ENCODE measurements at regions not wholly inside any gene's neighbourhood (a gene's known extent, or its start where the extent isn't known, plus 50 kb on each side); places are given as distances from the start of the nearest gene placed in this dataset.

DNA sequence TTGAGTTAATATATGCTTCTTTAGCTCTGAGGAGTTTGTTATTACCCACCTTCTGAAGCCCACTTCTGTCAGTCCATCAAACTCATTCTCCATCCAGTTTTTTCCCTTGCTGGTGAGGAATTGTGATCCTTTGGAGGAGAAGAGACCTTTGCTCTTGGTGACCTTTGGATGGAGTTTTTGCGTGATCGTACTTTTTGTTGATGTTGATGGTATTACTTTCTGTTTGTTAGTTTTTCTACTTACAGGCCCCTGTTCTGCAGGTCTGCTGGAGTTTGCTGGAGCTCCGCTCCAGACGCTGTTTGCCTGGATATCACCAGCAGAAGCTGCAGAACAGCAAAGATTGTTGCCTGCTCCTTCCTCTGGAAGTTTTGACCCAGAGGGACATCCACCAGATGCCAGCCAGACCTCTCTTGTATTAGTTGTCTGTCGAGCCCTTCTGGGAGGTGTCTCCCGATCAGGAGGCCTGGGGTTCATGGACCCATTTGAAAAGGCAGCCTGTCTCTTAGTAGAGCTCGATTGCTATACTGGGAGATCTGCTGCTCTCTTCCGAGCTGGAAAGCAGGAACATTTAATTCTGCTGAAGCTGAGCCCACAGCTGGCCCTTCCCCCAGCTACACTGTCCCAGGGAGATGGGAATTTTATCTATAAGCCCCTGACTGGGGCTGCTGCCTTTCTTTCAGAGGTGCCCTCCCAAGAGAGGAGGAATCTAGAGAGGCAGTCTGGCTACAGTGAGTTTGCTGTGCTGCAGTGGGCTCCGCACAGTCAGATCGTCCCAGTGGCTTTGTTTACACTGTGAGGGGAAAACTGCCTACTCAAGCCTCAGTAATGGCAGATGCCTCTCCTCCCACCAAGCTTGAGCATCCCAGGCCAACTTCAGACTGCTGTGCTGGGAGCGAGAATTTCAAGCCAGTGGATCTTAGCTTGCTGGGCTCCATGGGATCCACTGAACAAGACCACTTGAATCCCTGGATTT is 445.5 kb downstream of the MAN2A1 start:
- no peak for DNase-seq

DNA sequence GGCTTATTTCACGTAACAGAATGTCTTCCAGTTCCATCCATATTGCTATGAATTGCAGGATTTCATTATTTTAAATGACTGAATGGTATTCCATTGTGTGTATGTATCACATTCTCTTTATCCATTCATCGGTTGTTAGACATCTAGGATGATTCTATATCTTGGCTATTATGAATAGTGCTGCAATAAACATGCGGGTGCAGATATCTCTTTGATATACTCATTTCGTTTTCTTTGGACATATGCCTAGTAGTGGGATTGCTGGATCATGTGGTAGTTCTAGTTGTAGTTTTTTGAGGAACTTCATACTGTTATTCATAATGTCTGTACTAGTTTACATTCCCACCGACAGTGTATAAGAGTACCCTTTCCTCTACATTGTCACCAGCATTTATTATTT is 460.5 kb downstream of the MAN2A1 start:
- no peak for DNase-seq

DNA sequence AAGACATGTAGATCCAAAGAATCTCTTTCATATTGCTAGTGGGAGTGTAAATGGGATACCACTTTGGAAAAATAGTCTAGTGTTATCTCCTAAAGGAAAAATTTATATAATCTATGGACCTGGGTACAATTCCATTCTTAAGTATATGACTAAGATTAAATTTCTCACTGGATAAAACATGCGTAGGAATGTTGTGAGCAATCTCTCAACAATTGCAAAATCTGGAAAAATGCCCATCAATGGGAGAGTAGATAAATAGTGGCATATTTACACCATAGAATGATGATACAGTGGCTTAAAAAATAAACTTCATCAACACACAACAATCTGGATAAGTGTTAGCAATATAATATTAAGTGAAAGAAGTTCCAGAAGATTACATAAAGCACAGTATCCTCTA is 469.5 kb downstream of the MAN2A1 start:
- DNase-seq: no peak

DNA sequence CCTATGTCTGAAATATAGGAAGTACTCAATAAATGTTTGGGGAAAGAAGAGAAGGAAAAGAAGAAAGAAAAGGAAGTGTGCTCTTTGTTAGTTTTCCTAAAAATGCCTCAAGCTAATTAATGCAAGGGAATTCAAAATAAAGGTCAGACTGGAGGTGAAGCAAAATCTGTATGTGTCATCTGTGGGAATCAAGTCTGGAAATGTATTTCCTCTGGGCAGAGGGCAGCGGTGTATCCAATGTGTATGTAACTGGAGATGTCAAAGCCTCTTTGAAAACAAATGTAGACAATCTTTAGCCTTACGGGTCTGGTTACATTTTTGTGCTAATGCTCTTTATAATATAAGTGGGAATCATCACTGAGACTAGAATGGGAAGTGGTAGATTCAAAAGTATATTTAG is 471.4 kb downstream of the MAN2A1 start:
- DNase-seq: no peak

DNA sequence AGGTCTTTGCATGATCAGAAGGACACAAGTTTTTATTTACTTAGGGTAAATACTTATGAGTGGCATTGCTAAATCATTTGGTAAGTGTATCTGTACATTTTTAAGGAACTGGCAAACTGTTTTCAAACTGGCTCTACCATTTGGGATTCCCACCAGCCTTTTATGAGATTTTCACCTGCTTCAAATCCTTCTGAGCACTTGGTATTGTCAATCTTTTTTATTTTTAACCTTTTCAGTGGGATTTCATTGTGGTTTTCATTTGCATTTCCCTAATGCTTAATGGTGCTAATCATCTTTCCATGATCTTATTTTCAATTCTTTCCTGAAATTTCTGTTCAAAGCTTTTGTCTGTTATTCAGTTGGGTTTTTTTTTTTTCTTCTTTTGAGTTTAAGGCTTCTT is 475.6 kb downstream of the MAN2A1 start:
- no peak for DNase-seq

DNA sequence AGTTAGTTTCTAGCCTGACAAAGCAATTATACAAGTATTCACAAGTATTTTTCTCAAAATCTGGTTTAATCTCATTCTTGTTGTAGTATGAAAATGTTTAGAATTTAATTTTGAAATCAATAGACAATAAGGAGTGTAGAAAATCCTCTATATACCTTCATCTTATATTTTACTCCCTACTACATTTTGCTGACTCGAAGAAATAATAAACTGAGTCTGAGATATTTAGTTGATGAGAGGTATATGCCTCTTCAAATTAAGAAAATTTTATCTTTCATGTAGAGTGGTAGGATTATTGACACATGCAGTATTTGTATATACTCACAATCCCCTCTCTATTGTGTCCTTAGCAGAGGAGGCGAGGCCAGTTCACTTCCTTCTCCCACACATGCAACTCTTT is 477.7 kb downstream of the MAN2A1 start:
- no peak for DNase-seq

DNA sequence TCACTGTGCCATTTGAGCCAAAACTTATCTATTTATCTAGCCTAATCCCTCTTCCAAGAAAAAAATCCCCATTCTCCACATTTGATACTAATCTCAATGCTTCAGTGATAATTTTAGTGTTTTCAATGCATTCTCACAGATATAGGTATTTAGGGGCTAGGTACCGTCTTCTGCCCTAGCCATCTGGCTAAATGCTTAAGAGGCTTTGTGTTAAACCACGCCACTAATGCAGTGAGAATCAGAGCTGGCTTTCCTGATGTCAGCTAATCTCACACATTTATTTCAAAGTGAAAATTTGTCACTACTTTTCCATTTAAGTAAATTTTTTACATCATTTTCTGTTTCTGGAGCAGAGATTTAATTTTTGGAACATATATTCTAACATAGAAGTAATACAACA is 479.7 kb downstream of the MAN2A1 start:
- DNase-seq: no peak

DNA sequence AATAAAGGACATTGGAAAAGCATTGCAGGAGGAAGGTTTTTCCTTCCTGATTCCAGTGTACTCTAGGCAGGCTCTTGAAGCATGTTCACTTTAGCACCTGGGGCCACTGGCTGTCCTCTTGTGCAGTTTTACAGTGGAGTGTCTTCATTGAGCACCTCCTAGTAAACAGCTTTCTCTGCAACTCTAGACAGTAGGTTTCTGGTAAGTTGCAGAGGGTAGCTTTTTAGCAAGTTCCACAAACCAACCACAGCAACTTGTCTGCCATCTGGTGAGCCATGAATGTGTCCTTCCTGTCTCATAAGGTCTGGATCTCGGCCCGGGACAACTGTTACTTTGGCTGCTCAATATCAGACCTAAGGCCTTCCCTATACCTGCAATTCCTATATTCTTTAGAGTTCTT is 488.0 kb downstream of the MAN2A1 start:
- DNase-seq: no peak

DNA sequence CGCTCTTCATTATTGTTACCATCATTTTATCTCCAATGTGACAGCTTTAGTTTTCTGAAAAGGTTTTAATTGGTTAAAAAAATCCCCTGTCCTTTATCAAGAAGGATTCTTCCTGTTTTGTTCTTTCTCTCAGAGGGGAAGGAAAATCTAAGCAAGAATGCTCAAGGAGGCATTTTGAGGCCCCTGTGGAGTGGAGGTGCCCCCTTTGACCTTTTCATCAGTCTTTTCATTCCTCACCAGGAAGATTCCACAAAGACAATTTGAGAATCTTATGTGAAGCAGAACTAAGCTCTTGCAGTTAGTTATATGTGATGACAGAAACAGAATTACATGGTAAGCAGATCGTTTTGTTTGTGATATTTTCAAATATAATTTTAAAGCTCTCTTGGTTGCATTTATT is 489.6 kb downstream of the MAN2A1 start:
- no peak for DNase-seq

DNA sequence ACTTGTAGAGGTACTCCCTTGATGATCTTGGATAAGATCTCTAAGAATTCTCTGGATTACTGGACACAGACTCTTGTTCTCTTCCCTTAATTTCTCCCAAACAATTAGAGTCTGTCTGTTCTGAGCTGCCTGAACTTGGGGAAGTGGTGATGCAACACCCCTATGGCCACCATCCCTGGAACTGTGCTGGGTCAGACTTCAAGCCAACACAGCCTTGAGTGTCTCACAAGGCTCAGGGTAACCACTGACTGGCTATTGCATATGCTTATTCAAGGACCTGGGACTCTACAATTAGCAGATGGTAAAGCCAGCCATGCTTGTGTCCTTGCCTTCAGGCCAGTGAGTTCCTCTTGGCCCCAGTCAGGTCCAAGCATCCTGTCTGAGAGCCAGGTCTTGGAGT is 504.5 kb downstream of the MAN2A1 start:
- no peak for DNase-seq

DNA sequence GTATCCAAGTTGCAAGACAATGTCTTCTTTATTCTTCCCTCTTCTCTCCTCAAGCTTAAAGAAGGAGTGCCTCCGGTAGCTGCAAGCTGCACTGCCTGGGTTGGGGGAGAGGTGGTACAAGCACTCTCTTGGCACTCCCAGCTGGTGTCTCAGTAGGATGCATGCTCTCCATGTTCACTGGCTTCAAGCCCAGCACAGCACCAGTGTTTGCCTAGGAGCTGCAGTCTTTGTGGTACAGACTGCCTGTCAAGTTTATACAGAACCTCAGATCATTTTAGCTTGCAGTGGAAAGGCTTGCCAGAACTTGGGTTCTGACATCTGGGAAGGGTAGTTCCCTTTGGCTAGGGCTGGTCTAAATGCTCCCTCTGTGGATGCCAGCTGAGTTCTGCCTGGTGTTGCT is 505.6 kb downstream of the MAN2A1 start:
- DNase-seq: no peak

DNA sequence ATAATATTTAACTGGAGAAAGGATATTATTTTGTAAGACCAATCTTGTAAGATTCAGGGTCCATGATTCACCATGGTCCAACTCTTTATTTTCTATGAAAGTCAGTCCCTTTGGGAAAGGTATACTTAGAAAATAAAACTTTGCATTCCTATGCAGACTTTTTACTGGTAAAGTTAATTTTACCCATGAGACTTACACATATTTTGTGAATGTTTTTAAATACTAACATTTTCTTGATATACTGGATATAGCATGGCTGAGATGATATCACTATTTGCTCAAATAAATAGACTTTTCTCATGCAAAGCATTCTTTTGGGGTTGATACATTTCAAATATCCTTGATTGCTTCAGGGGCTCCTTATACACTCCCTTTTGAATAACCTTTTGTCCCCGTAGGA is 512.1 kb downstream of the MAN2A1 start:
- no peak for DNase-seq

DNA sequence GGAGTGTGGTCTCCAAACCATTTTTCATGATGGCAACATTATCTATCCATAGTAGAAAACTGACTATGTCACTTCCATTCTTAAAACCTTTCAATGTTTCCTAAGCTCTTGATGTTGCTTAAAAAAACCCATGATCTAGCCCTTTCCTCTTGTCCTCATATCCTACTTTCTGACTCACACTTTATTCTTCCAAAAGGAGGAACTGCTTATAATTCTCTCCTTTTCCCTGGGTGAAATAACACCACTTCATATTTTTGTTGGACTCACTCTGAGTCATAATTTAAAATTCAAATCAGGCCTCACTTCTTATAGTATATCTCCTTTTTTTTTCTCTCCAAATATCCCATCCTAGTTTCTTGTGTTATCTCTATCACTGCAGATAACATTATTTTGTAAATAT is 513.9 kb downstream of the MAN2A1 start:
- no peak for DNase-seq

DNA sequence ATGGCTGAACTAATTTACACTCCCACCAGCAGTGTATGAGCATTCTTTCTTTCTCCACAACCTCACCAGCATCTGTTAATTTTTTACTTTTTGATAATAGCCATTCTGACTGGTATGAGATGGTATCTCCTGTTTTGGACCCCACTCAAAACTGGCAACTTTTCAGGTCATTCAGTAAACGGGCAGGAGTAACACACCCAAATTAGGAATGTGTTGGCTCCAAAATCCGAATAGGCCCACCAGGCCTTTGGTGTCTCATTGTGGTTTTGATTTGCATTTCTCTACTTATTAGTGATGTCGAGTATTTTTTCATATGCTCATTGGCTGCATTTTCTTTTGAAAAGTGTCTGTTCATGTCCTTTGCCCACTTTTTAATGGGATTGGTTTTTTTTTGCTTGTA is 517.1 kb downstream of the TMEM232 start:
- DNase-seq: no peak

DNA sequence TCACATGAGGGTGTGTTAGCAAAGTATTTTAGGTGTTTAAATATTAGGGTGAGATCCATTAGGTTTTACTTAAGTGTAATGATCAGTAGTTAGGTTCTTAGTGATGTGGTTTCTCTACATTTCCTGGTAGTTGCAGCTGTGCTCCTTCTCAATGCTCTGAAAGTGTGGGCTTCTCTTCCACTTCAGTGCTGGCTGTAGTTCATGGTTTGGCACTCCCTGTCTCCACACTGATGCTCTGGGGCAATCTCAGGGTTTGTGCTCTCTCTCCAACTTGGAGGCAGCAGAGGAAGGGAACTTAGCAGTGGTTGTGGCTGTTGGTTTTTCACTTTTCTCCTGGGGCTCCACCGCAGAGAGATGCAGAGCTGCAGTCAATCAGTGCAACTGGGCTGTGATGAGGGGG is 507.5 kb downstream of the TMEM232 start:
- no peak for DNase-seq

DNA sequence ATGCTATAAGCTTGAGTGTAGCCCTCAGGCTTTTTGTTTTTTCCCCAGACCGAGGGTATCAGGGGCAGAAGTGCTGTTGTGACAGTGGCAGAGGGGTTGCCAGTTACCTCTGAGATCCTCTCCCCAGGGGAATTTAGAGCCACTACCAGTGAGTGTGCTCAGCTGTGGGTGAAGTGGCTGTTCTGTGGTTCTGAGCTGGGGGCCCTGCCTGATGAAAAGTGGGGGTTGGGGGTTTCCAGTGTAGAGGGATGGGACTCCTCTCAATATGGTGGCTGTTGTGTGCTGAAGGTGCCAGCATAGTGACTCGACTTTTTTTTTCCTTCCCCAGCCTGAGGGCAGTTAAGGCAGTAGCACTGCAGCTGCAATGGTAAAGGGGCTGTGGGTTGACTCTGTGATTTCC is 506.7 kb downstream of the TMEM232 start:
- no peak for DNase-seq

DNA sequence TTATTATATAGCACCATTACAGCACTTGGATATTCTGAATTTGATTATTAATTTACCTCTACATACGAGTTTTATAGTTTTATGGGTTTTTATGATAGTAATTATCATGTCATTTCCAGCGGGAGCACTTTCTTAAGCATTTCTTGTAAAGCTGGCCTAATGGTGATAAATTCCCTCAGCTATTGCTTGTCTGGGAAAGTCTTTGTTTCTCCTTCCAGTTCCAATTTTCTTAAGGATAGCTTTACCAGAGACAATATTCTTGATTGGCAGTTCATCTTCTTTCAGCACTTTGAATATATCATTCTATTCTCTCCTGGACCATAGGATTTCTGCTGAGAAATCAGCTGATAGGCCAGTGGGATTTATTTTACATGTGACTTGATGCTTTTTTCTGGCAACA is 505.4 kb downstream of the TMEM232 start:
- DNase-seq: no peak

DNA sequence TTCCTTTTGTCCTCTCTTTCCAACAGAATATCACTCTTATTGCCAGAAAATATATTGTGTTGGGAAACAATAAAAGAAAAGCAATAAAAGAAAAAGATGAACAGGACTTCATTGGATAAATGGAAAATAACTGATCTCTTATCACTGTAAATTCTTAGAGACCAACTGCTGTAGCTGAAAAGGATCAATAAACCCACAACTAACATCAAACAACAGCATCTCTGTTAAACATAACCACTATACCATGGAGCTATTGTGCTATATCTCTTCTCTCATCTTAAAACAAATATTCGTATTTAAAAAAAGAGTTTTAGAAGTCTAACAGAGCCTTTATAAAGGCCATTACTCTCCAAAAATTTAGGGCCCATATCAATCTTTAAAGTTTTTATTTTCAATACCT is 502.4 kb downstream of the TMEM232 start:
- no peak for DNase-seq

DNA sequence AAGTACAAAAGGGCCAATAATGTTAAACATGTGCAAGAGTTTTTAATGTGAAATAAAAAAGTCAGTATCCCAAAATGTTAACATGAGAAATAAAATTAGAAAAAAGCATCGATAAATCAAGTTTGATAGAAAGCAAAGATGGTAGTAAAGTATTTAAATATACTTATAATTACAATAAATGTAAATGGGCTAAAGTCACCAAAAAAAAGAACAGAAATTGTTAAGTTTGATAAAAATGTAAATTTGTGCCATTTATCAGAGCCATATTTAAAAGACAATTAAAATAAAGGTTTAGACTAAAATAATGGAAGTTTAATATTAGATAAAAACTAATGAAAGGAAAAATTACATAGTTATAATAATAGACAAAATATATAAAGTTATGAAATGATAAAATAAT is 500.5 kb downstream of the TMEM232 start:
- no peak for DNase-seq

DNA sequence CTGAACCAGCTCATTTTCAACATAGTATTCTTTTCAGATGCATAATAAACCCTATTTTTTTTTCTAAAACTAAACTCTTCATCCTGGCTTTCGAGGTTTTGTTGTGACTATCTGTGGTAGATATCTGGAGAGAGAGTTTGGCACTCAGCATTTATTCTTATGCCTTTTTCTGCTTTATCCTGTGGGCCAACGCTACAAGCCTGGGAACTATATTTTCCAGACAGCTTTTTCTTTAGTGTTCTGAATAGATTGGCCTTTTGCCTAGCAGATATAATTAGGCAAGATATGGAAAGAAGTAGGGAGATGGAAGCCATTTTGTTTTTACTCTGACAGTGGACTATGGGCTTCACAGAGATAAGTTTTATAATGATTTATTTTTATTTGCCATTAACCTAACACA is 486.7 kb downstream of the TMEM232 start:
- no peak for DNase-seq

DNA sequence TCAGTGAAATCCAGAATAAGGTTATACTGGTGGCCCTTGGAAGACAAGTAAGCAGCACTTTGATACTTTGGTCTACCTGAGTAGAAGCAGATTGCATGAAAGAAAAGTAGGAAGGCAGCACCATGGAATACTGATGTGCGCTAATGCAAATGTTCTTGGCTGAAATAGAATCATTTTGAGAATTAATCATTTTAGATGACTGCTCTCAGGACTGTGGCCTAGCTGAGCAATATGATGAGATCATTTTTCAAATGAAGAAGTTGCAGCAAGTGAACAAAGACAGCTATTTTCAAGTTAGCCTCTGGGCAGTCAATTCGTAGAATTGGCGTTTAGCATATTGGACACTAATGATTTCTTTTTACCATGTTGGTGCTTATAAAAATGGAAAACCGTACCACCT is 483.5 kb downstream of the TMEM232 start:
- DNase-seq: no peak

DNA sequence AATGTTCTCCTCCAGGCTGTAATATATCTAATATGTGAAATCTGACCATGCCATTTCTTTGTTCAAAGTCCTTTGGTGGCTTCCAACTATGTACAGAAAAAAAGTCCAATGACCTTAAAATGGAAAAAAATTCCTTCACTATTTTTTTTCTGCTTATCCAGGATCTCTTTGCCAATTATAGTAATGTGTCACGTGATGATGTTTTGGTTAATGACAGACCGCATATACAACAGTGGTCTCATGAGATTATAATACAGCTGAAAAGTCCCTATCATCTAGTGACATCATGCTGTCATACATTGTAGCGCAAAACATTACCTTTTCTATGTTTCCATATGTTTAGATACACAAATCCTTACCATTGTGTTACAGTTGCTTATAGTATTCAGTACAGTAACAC is 477.6 kb downstream of the TMEM232 start:
- DNase-seq: no peak

DNA sequence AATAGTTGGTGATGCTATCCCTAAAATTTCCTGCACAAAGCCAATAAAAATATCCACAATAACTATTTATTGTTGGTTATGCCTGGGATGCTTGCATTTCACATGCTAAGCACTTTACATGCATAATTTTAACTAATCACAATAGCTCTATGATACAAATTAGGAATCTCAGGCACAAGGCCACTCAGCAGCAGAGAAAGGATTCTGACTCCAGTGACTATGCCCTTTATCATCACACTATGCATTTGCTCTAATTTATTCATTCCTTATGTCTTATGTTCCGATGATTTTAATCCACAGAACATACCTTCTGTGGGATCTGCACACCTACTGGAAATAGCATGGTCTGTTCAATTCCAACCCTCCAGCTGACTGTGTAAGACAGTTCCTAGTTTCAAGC is 476.1 kb downstream of the TMEM232 start:
- DNase-seq: no peak

DNA sequence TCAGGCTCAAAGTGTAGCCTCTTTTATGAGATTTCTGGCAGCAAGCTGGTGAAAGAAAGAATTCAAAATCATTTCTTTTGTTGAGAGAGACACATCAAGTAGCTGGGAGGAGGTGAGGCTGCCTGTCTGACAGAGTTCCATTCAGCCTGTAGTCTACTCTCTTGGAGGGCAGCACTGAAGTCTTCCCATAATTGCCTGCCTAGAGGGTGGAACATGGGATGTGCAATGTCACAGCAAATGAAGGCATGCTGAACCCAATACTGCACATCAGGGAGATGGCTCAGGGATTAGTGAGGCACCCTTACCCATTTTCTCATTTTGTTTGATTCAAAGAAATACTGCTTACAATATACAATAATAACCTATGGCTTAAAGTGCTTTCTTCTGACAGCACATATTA is 475.7 kb downstream of the TMEM232 start:
- no peak for DNase-seq

DNA sequence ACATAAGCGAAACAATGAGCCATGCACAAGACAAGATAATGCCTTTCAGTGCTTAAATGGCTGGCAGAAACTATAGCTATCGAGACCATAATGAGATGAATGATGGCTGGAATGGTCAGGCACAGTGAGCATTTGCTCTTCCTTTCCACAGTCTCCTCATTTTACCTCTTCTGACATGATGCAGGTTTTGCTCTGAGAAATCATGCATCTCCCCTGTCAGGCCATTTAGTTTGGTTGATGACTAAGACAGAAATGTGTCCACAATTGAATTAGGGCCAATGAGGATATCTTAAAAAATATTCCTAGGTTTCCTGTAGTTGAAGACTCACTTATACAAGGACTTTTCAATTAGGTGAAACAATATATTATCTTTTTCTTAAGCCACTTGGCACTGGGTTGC is 475.1 kb downstream of the TMEM232 start:
- no peak for DNase-seq
